Lower leg skin (tissue), 3 donors: ENCODE measurements at regions not wholly inside any gene's neighbourhood (a gene's known extent, or its start where the extent isn't known, plus 50 kb on each side); places are given as distances from the start of the nearest gene placed in this dataset.

Experiments
- CTCF ChIP-seq, 3 donors: fragments of 450-650 bp; IDR thresholded peaks; one replicate each; pipeline ENCODE4 v1.5.1; 2016; ENCODE audit warnings: antibody characterized with exemption in 3 of 3, mild to moderate bottlenecking in 3 of 3, moderate library complexity in 2 of 3
- POLR2A ChIP-seq, 2 donors: fragments of 450-650 bp; IDR thresholded peaks; one replicate each; pipeline ENCODE4 v1.6.1; 2016 to 2017; ENCODE audit warnings: antibody characterized with exemption in 2 of 2, mild to moderate bottlenecking in 1 of 2, moderate library complexity in 1 of 2

- TF ChIP-seq CTCF (IDR thresholded peaks at IDR 0.05), result no peak
- no peak for TF ChIP-seq POLR2A (IDR thresholded peaks at IDR 0.05)
Observed at GRCh38 chr4:120238277-120238973, 171.8 kb upstream of the MAD2L1 start.
